PC-3 (cell line): ENCODE measurements at regions not wholly inside any gene's neighbourhood (a gene's known extent, or its start where the extent isn't known, plus 50 kb on each side); places are given as distances from the start of the nearest gene placed in this dataset.

ENCODE experiments used
- CTCF ChIP-seq: fragments of 300-600 bp; sonication (generic); conservative IDR thresholded peaks from 2 replicates; pipeline ENCODE4 v1.5.1; 2017; ENCODE audit warnings: antibody characterized with exemption, low read depth, mild to moderate bottlenecking, low read length
- EZH2 ChIP-seq: fragments of 300-600 bp; sonication (generic); IDR thresholded peaks from one replicate; pipeline ENCODE4 v1.6.1; 2017; ENCODE audit warnings: antibody characterized with exemption, mild to moderate bottlenecking, low read length; ENCODE audit not compliant: unreplicated experiment

DNA sequence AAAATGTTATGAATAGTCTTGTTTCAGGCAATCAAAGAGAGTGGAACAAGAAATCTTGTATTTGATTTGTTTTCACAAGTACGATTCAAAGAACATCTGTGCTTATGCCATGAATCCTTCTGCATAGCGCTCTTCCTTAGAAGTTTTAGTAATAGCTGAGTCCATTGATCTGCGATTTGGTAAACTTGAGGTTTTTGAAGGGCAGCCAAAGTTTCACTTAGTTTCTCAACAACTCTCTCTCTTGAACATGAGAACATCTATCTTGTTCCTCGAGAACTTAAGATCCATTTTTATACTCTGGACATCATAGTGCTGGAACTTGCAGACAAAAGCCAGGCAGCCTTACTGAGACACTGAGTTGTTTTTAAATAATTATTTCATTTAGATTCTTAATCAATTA, 96.2 kb upstream of the USP15 start:
- no peak for TF ChIP-seq EZH2
- no peak for TF ChIP-seq CTCF
